HUDEP-2 (cell line): ENCODE measurements at regions not wholly inside any gene's neighbourhood (a gene's known extent, or its start where the extent isn't known, plus 50 kb on each side); places are given as distances from the start of the nearest gene placed in this dataset.
"Not testable (repeated sequence)": the region's sequence is repeated elsewhere in the genome, so short reads cannot be mapped to it uniquely, and the experiment has no call there.

Experiments used
- DNase-seq, 76 experiments: peaks; one replicate each; lab custom pipeline; 2025; ENCODE audit not compliant: unreplicated experiment in 76 of 76; lab: John Stamatoyannopoulos, UW

DNA sequence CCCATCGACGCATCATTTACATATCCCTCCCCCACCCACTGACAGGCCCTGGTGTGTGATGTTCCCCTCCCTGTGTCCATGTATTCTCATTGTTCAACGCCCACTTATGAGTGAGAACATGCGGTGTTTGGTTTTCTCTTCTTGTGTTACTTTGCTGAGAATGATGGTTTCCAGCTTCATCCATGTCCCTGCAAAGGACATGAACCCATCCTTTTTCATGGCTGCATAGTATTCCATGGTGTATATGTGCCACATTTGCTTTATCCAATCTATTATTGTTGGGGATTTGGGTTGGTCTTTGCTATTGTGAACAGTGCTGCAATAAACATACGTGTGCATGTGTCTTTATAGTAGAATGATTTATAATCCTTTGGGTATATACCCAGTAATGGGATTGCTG lies 243.3 kb downstream of the TTC6 start:
- DNase-seq: not testable (repeated sequence)

DNA sequence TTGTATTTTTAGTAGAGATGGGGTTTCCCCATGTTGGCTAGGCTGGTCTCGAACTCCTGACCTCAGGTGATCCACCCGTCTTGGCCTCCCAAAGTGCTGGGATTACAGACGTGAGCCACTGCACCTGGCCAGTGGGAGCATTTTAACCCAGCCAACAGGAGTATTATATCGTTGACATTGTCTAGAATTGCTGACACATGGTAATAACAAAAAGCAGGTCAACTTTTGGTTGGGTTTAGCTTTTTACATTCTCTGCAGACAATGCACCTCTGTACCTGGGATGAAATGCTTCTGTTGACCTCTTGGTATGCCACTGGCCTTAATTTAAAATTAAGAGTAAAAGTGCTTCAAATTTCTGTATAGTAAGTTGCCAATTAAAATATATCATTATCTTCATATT lies 245.6 kb downstream of the TTC6 start:
- not testable (repeated sequence) for DNase-seq

DNA sequence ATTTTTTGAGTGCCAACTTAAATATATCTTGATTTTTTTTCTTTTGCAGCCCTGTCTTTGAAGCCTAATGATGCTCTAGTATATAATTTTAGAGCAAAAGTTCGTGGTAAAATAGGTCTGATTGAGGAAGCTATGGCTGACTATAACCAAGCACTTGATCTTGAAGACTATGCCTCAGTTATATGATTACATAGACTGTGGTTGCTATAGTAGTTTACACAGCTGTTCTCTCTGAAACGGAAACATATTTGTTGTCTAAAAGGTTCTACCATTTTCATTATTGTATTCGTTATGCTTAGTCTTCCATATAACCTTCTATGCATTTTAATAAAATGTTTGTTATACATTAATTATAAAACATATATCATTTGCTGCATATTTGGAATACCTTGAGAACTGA lies 246.7 kb downstream of the TTC6 start:
- no peak for DNase-seq

DNA sequence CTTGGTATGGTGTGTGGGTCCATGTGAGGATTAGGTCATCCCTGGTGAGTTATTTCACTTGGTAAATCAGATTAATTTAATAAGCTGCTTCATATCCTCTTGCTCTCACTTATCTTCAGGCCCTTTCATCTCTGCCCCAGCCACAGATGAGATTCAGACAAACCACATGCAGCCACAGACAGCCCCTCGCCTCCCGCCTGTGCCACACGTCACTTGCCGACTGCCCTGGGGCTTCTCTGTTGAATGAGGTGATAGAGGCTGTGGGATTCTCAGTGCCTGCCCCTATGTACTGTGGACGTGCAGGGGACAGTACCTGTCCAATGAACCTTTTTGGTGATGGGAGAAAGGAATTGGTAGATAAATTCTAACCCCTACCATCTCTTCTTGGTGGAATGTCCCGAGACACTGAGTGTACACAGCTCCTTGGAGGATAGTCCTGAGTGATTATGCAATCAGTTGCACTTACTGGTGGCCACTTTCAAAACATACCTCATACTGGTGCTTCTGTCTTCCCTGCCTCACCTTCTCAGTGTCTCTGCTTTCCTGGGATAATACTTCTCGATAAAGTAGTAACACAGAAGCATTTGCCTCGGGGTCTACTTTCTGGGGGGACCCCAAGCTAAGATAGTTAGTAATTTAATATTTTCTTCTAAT lies 248.7 kb downstream of the TTC6 start:
- no peak for DNase-seq

DNA sequence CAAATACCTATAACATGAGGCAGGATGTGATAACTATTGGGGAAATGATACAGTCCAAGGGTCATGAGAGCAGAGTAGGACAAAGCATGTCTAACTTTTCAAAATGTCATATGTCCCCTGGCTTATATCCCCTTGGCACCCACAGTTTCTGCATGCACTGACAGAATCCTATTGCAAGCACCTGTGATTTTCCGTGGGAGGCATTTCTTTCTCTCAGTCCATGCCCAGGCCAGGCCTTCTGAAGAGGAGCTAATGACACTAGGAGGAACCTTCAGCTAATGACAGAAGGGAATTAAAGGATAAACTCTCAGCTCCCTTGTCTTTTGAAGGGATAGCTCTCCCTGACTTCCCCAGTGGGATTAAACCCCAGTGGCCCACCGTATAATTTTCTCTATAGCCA lies 249.2 kb downstream of the TTC6 start:
- no peak for DNase-seq

DNA sequence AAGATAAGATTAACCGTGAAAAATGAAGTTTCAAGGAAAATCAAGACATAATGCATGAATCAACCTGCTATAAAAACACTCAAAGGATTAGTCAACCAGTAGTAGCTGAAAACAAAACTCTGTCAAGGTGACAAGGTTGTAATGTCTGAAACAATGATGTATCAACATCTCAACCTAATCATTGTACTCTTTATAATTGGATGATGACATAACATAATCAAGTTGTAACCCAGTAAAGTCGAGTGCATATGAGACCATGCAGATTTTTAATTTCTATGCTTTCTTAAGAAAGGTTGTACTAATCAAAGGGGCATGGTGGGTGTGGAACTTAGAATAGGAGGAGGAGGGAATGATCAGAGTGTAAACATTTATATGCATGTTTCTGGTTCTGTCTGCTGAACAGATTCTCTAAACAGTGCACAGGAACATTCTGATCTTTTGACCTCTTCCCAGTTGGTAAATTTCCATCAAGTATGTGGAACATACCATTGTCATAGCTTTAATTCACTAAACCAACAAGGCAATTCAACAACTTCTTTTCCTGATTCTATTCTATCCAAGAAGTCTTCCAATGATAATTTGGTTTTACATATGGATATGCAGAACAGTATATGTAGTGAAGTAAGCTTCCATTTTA lies 253.7 kb downstream of the TTC6 start:
- DNase-seq: no peak

DNA sequence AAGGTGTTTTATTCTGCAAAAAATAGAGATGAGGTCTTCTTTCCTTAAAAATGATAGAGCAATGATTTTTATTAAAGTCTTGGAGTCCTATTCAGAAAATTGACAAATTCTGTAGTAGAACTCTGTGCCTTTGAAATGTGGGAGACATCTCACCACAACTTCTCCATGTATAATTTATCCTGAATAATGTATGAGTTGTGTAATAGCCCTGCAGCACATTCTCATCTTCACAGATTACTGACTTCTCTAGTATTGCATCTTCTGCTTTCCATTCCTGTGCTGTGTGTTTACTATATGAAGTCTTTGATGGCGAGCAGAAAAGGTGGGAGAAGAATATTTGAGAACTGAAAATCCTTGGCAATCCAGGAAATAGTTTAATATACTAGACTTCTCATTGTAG lies 255.6 kb downstream of the TTC6 start:
- DNase-seq: no peak

DNA sequence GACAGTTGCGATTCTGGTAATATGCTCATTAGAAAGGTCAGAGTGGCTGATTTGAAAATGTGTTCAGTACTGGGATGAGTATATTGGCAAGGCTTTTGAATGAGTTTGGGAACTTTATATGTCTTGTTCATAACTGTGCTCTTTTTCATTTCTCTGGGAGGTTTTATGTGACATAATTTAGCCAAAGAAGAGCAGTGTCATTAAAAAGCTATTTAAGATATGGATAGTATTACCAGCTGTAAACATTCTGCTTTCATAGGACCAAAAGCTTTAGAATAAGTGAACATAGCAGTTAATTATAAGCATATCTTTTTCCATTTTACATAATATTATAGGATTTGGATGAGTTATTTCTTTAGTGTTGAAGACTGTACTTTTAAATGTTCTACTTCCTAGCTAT lies 260.4 kb downstream of the TTC6 start:
- no peak for DNase-seq

DNA sequence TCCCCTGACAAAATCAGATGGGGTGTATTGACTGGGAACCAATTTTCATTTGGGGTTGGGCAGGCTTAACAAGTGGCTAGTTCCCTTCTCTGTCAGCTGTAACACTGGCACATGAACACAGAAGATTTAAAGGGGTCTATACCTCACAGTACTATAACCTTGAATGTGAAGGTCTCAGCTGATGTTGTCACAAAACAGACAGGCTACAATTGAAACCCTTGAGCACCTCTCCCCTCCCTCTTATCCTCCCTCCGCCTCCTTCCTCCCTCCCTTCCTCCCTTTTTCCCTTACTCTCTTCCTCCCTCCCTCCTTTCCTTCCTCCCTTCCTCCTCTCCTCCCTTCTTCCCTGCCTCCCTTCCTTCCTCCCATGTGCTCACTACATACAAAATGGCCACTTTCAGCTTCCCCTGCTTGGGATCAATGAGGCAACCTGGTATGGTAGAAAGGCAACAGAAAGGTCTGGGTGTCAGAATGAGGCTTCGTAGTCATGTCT lies 262.4 kb downstream of the TTC6 start:
- DNase-seq: no peak

DNA sequence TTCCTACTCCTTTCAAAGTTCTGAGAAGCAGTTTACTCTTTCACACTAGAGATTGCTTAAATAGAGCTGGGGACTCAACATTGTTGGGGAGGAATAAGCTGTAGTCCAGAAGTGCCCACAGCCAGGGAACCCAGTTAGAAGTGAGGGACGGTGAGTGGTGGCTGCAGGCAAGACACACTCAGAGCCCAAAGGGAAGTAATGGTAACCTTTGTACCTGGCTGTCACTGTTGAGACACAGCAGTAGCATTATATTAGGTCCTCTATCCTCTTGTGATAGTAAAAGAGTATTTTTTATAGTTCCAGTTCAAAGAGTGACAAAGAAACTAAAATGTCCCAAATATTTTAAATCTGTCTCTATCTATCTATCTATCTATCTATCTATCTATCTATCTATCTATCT lies 263.3 kb downstream of the TTC6 start:
- no peak for DNase-seq

DNA sequence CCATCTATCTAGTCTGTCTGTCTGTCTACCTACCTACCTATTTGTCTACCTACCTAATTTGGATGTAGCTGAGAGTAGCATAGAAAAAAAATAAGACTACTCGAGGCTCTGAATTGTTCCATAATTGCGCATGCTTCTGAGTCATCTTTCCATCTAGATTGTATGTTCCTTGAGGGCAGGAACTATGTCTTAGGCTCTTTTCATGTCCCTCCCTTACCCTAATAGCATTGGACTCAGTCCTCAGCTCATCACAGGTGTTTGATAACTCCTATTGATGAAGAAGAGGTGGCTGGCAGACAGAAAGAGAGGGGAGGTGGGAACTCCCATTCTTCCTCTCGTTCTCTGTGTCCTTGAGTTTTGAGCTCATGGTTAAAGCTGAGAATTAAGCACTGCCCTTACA lies 263.7 kb downstream of the TTC6 start:
- DNase-seq: no peak

DNA sequence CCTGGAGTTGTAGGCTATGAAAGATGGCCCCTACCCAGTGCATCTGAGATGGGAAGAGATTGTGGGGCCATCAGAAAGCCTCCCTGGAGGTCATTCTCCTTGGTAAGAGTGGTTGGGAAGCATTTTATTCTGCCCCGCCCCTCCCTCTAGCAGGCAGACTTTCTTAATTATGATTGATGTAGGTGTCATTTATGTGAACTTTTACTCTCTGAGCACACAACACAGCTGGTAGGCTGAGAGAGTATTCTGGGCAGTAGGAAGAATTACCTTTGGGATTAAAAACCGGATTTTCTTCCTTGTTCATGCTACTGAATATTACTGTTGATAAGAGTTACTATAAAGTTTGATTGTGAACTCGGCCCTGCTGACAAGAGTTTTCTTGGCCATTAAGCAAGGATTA lies 266.8 kb downstream of the TTC6 start:
- DNase-seq: no peak

DNA sequence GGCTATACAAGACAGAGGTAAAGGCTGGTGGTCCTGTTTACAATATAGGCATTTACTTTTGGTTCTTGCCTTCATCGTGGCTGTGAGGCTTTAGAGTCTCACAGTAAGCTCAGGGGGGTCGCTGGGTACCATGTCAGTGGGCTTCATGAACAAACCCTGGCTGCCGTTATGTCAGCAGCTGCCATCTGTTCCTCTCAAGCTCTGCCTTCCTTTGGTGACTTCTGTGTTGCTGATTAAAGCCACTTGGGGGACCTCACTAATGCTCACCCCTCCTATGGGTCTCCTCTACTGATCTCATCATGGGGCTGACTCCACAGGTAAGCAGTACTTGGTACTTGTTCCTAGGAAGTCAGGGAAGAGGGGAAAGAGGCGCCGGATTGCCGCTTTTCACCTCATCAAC lies 268.7 kb downstream of the TTC6 start:
- DNase-seq: no peak

DNA sequence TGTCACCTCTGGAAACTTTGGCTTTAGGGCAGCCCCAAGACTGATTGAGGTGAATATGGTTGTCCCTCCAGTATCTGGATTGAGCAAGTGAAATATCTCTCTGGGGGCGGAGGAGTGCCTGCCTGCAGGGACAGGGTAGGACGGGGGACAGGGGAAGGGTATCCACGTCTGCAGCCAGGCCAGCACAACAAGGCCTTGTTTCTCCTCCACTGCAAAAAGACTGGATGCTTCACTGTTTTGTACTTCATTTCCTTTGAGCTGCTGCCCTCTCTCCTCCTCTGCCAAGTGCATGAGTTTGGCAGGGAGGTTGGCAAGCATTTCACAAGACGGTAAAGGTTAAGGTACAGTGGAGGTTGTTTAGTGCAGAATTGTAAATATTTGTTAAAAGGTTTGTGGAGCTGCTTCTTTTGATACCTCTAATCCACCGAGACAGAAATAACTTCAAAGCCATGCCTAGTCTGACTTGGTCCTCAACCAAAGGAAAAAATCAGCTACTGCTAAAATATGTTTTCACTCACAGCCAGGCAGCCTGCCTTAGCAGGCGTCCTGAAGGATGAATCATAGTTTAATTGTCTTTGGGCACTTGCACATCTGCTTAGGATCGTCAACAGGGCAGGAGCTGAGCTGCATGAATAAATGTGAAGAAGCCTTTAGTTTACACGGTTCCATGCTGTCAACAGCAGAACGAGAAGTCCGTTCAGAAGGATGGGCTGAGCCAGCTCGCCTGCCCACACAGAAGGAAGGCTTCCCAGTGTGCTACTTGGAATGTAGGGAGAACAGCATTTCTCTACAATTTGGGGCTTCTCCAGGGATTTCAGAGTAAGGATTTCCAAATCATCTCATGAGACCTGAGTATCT lies 269.7 kb downstream of the TTC6 start:
- DNase-seq: no peak

DNA sequence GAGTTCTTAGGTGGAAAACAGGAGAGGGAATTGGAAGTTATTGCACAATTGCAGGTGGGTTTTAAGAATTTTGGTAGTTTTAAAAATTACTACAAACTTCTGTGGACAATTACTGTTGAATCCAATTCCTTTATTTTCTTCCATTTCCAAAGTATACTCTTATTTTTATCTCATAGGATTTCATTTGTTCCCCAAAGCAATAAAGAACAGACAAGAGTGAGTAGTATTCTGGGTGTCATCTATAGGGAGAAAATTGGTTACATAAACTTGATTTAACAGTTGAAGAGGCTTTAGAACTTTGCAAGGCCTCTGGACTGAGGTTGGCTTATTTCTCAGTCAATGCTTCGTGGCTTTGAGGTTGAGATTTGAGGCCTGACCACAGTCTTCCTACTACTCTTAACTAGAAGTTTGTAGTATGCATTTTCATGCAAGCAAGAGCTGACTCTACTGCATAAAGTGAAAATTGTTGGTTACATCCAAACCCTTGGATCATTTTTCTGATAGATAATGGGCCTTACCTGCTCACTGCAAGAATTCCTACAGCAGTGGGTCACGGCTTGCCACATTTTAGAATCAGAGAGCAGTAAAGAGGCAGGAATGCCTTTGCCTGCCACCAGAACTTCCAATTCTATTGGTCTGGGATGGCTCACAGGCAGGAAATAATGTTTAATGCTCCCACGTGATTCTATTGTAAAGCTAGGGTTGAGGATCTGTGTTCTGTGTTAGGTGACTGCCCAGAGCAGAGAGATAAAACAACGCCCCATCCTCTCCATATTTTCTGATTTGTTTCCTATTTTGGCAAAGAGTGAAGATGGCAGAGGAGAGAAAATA lies 270.5 kb downstream of the TTC6 start:
- no peak for DNase-seq

DNA sequence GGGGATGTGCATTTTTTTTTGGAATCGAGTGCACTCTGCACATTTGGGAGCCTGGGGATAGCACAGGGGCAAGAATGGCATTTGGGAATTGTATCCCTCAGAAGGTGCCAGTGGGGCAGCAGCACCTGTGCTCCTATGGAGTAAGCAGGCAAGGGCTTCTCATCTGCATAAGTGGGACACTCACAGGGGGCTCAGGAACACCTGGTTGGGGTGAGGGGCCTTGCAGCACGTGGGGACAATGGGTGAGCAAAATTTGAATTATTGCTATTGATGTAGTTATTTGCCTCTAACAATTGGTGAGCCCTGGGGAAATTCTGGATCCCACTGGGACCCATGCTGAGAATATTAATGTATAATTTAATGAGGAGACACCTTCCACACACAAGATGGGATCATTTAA lies 274.2 kb downstream of the TTC6 start:
- DNase-seq: no peak

DNA sequence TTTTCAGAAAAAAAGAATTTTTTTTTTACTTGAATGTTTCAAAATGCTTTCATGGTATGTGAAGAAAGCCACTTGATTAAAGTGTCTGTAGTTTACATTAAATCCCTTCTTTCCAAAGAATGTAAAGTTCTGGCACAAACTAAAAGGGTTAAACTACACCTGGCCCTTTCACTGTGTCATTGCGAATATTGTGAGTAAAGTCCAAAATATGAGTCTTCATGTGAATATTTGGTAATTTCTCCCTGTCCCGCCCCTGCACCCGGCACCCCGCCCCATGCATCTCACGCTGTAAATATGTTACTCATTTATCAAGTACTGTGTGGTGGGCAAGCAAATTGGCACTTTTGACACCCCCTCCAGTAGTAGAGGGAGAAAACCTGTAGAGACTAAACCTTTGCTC lies 274.7 kb downstream of the TTC6 start:
- no peak for DNase-seq

DNA sequence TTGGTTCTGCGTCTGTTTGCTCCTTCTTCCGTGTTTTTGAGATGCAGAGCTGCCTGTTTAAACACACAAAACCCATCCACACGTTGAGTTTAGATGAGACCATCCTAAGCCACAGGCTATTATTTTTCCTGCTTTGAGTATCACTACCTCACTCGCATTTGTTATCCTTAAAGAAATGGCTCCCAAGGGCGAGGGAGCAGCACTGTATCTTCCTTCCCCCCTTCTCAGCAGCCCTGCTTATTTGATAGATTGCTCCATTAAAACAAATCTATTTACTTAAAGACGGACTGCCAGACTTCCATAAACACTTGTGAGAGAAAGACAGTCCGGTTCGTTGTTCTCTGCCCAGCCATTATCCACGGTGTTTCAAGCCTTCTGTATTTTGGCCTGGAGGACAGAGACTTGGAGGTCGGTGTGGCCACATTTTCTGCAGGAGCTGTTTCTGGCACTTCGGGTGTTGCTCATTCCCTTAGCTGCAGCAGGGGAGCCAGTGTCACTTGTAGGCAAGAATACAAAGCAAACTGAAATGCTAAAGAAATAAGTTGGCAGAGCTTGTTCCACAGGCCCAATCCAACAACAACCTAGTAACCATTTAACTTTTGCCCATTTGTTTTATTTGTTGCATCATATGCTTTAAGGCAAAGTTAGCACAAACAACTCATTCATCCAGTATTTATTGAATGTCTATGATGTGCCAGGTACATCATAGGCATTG lies 275.4 kb downstream of the TTC6 start:
- no peak for DNase-seq

DNA sequence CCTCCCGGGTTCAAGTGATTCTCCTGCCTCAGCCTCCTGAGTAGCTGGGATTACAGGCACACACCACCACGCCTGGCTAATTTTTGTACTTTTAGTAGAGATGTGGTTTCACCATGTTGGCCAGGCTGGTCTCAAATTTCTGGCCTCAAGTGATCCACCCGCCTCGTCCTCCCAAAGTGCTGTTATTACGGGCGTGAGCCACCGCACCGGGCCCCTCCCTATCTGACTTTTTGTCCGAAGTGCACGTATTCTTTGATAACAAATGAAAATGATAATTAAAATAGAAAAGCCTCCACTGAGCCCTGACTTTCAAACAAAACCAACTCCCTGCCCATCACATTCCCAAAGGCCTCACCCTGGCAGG lies 278.6 kb downstream of the TTC6 start:
- DNase-seq: not testable (repeated sequence)

DNA sequence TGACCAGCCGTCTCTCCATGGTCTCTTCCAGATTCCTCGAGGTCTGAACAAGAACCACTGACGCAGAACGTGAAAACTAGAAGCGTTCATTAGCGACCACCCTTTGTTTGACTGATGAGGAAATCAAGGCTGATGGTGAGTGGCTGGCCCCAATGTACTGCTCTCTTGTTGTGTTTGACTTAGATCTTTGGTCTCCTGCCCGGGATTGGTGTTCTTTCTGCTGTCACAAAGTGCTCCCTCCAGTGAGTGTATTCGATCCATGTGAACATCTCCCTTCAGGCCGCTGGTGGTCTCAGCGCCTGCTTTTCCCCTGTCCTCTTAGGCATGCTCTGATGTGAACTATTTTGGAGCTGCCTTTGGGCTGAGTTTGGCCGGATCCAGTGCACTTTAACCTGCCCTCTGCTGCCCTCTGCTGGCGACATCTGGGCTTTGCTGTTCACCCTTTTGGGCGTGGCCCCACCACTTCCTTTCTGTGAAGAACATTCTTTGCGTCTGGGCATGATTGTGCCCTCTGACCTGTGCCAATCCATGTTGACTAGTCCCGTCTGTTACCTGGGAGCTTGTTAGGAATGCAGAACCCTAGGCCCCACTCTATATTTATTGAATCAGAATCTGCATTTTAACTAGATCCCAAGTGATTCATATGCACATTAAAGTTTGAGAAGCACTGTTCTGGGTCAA lies 279.1 kb downstream of the TTC6 start:
- DNase-seq: peak in 74 of 76 experiments; percentile 0 to 85 (median 60)
